GM21390 (cell line): ENCODE measurements at regions not wholly inside any gene's neighbourhood (a gene's known extent, or its start where the extent isn't known, plus 50 kb on each side); places are given as distances from the start of the nearest gene placed in this dataset.

ENCODE experiments used
- ATAC-seq: cut with Tn5 transposase; IDR thresholded peaks from one replicate; pipeline ENCODE4 v1.9.1; 2021; ENCODE audit not compliant: unreplicated experiment

- no peak for ATAC-seq
These were observed 1071.9 kb downstream of the IGSF11 start for GRCh38 chr3:117962750-117963149.

GRCh38 chr3:117963858-117964257 lies 1070.8 kb downstream of the IGSF11 start:
- no peak for ATAC-seq

- no peak for ATAC-seq
These were observed 1069.8 kb downstream of the IGSF11 start for GRCh38 chr3:117964814-117965213.

- ATAC-seq = no peak
These were observed 1057.0 kb downstream of the IGSF11 start for GRCh38 chr3:117977504-117978228.

GRCh38 chr3:117979466-117979865 lies 1055.2 kb downstream of the IGSF11 start:
- no peak for ATAC-seq

- no peak for ATAC-seq
These were observed 1047.4 kb downstream of the IGSF11 start for GRCh38 chr3:117987256-117987655.

- ATAC-seq = no peak
These were observed 1044.7 kb downstream of the IGSF11 start for GRCh38 chr3:117989982-117990381.

GRCh38 chr3:117990627-117991026 lies 1044.0 kb downstream of the IGSF11 start:
- no peak for ATAC-seq

GRCh38 chr3:117995842-117996437 lies 1038.7 kb downstream of the IGSF11 start:
- ATAC-seq = no peak

GRCh38 chr3:117997201-117998049 lies 1037.2 kb downstream of the IGSF11 start:
- ATAC-seq = peak; percentile 99

- ATAC-seq = no peak
These were observed 1036.6 kb downstream of the IGSF11 start for GRCh38 chr3:117998071-117998470.

- ATAC-seq = no peak
These were observed 1034.4 kb downstream of the IGSF11 start for GRCh38 chr3:118000219-118000618.

- no peak for ATAC-seq
These were observed 1033.3 kb downstream of the IGSF11 start for GRCh38 chr3:118001380-118001779.

GRCh38 chr3:118011910-118012309 lies 1022.7 kb downstream of the IGSF11 start:
- ATAC-seq = no peak

GRCh38 chr3:118029049-118029448 lies 1005.6 kb downstream of the IGSF11 start:
- no peak for ATAC-seq

GRCh38 chr3:118036215-118036614 lies 998.4 kb downstream of the IGSF11 start:
- ATAC-seq = no peak

GRCh38 chr3:118055381-118055780 lies 979.3 kb downstream of the IGSF11 start:
- ATAC-seq = no peak

- ATAC-seq = no peak
These were observed 977.6 kb downstream of the IGSF11 start for GRCh38 chr3:118057086-118057485.

GRCh38 chr3:118059096-118059495 lies 975.5 kb downstream of the IGSF11 start:
- no peak for ATAC-seq

GRCh38 chr3:118067439-118067838 lies 967.2 kb downstream of the IGSF11 start:
- no peak for ATAC-seq

GRCh38 chr3:118075873-118076272 lies 958.8 kb downstream of the IGSF11 start:
- ATAC-seq = no peak

- no peak for ATAC-seq
These were observed 957.3 kb downstream of the IGSF11 start for GRCh38 chr3:118077332-118077731.
